Trophoblast cell (in vitro differentiated cells and primary cell): ENCODE measurements at regions not wholly inside any gene's neighbourhood (a gene's known extent, or its start where the extent isn't known, plus 50 kb on each side); places are given as distances from the start of the nearest gene placed in this dataset.

Experiments used
- DNase-seq, 2 donors: peaks; one replicate each; pipeline ENCODE4 v3.0.0-alpha.2; 2016
- H2AFZ ChIP-seq: 2 replicates; pipeline ENCODE4 v1.6.1; 2013; ENCODE audit warnings: low read length, moderate library complexity, mild to moderate bottlenecking; ENCODE audit not compliant: insufficient read depth, poor library complexity
- H2AK5ac ChIP-seq: 2 replicates; pipeline ENCODE4 v1.6.1; 2013; ENCODE audit warnings: mild to moderate bottlenecking, low read length
- H2BK120ac ChIP-seq: 2 replicates; pipeline ENCODE4 v1.6.1; 2013; ENCODE audit warnings: low read length, mild to moderate bottlenecking, moderate library complexity; ENCODE audit not compliant: insufficient read depth, poor library complexity
- H2BK12ac ChIP-seq: 2 replicates; pipeline ENCODE4 v1.6.1; 2013; ENCODE audit warnings: mild to moderate bottlenecking, low read length, moderate library complexity
- H2BK5ac ChIP-seq: 2 replicates; pipeline ENCODE4 v1.6.1; 2013; ENCODE audit warnings: low read length, low read depth, moderate library complexity, mild to moderate bottlenecking; ENCODE audit not compliant: poor library complexity
- H3K14ac ChIP-seq: 2 replicates; pipeline ENCODE4 v1.6.1; 2013; ENCODE audit warnings: mild to moderate bottlenecking, low read length
- H3K18ac ChIP-seq: 2 replicates; pipeline ENCODE4 v1.6.1; 2013; ENCODE audit warnings: mild to moderate bottlenecking, low read length
- H3K23ac ChIP-seq: 2 replicates; pipeline ENCODE4 v1.6.1; 2013; ENCODE audit warnings: low read length
- H3K27ac ChIP-seq: 2 replicates; pipeline ENCODE4 v1.5.1; 2013; ENCODE audit warnings: low read depth, mild to moderate bottlenecking, inconsistent platforms, low read length, moderate library complexity
- H3K27me3 ChIP-seq: 2 replicates; pipeline ENCODE4 v1.6.1; 2013; ENCODE audit warnings: inconsistent platforms, mild to moderate bottlenecking, low read length, moderate library complexity; ENCODE audit not compliant: insufficient read depth
- H3K36me3 ChIP-seq, 2 experiments: 1 replicate in 1 of 2; 2 replicates in 1 of 2; pipeline ENCODE4 v1.6.1; 2013; ENCODE audit warnings: low read length in 2 of 2, mild to moderate bottlenecking in 2 of 2, moderate library complexity in 1 of 2; ENCODE audit not compliant: insufficient read depth in 2 of 2, control insufficient read depth in 1 of 2
- H3K4ac ChIP-seq: 2 replicates; pipeline ENCODE4 v1.6.1; 2013; ENCODE audit warnings: low read depth, mild to moderate bottlenecking, low read length, moderate library complexity
- H3K4me1 ChIP-seq, 2 experiments: 1 replicate in 1 of 2; 2 replicates in 1 of 2; pipeline ENCODE4 v1.6.1; 2013; ENCODE audit warnings: low read length in 2 of 2, mild to moderate bottlenecking in 2 of 2, moderate library complexity in 1 of 2; ENCODE audit not compliant: insufficient read depth in 2 of 2, control insufficient read depth in 1 of 2
- H3K4me2 ChIP-seq: 2 replicates; pipeline ENCODE4 v1.6.1; 2013; ENCODE audit warnings: inconsistent platforms, mild to moderate bottlenecking, low read length, moderate library complexity
- H3K4me3 ChIP-seq: 2 replicates; pipeline ENCODE4 v1.5.1; 2013; ENCODE audit warnings: mild to moderate bottlenecking, low read depth, low read length, inconsistent platforms
- H3K79me1 ChIP-seq: one replicate; pipeline ENCODE4 v1.6.1; 2013; ENCODE audit warnings: low read length
- H3K79me2 ChIP-seq: 2 replicates; pipeline ENCODE4 v1.6.1; 2013; ENCODE audit warnings: low read length, mild to moderate bottlenecking; ENCODE audit not compliant: control insufficient read depth, insufficient read depth, poor library complexity
- H3K9ac ChIP-seq: 2 replicates; pipeline ENCODE4 v1.6.1; 2013; ENCODE audit warnings: mild to moderate bottlenecking, low read length
- H3K9me3 ChIP-seq: 2 replicates; pipeline ENCODE4 v1.6.1; 2013; ENCODE audit warnings: low read depth, mild to moderate bottlenecking, control low read depth, inconsistent platforms, low read length; ENCODE audit not compliant: insufficient read depth
- H4K12ac ChIP-seq: 2 replicates; pipeline ENCODE4 v1.6.1; 2013; ENCODE audit warnings: low read depth, mild to moderate bottlenecking, low read length, moderate library complexity
- H4K8ac ChIP-seq: 2 replicates; pipeline ENCODE4 v1.6.1; 2013; ENCODE audit warnings: low read depth, mild to moderate bottlenecking, low read length, moderate library complexity
- H4K91ac ChIP-seq: one replicate; pipeline ENCODE4 v1.6.1; 2013; ENCODE audit warnings: low read depth, mild to moderate bottlenecking, low read length, moderate library complexity
- WGBS: extraction: QIAGEN DNeasy Blood & Tissue Kit; methylation state at CpG from one replicate; pipeline ENCODE4 v1.1.7; 2013; ENCODE audit warnings: missing lambda C conversion rate; ENCODE audit not compliant: insufficient read length, insufficient coverage; ENCODE audit errors: extremely low coverage; 5-methylcytosine and 5-hydroxymethylcytosine counted together

- Histone ChIP-seq H3K4me2 (no peak overlapping the region), H3K79me1 (no peaks in the 10 kb centered on the region), H4K91ac (no peak overlapping the region), H2BK12ac (no peak overlapping the region), H3K79me2 (no peaks in the 10 kb centered on the region), H3K4ac (no peak overlapping the region), H2AFZ (no peak overlapping the region), H2BK5ac (no peak overlapping the region), H3K27ac (no peak overlapping the region), H3K23ac (no peak overlapping the region), H4K12ac (no peak overlapping the region), H3K36me3 (no peaks in the 10 kb centered on the region), H3K27me3 (no peaks in the 10 kb centered on the region), H3K4me1 (peaks cover 2% of the 10 kb centered on the region in 2 experiments), H2AK5ac (no peak overlapping the region), H4K8ac (no peak overlapping the region), H3K4me3 (no peak overlapping the region), H3K18ac (no peak overlapping the region), H3K14ac (no peak overlapping the region), H2BK120ac (no peak overlapping the region), H3K9ac (no peak overlapping the region), H3K9me3 (no peaks in the 10 kb centered on the region)
- no peak for DNase-seq
- WGBS = no CpG with 5 or more reads among the region's 2 CpGs
Measured at GRCh38 chr6:89024456-89024855, 56.1 kb upstream of the PNRC1 start.

- H3K36me3 ChIP-seq = no peaks in the 10 kb centered on the region
- no peak overlapping the region for H3K18ac ChIP-seq
- no peak overlapping the region for H3K27ac ChIP-seq
- no peak for DNase-seq
- no peak overlapping the region for H3K9ac ChIP-seq
- no peak overlapping the region for H4K12ac ChIP-seq
- H3K14ac ChIP-seq = no peak overlapping the region
- H2BK120ac ChIP-seq = no peak overlapping the region
- no peak overlapping the region for H2BK12ac ChIP-seq
- WGBS = no CpG with 5 or more reads among the region's 4 CpGs
- no peak overlapping the region for H3K4ac ChIP-seq
- no peaks in the 10 kb centered on the region for H3K27me3 ChIP-seq
- H4K91ac ChIP-seq = no peak overlapping the region
- H2AFZ ChIP-seq = no peak overlapping the region
- H3K4me1 ChIP-seq = peaks cover 2% of the 10 kb centered on the region in 2 experiments
- H3K4me3 ChIP-seq = no peak overlapping the region
- H3K79me2 ChIP-seq = no peaks in the 10 kb centered on the region
- no peak overlapping the region for H2AK5ac ChIP-seq
- no peak overlapping the region for H3K4me2 ChIP-seq
- H3K79me1 ChIP-seq = no peaks in the 10 kb centered on the region
- H3K9me3 ChIP-seq = no peaks in the 10 kb centered on the region
- no peak overlapping the region for H3K23ac ChIP-seq
- H2BK5ac ChIP-seq = no peak overlapping the region
- no peak overlapping the region for H4K8ac ChIP-seq
Measured at GRCh38 chr6:89023591-89024441, 56.7 kb upstream of the PNRC1 start.

- DNase-seq = no peak
- no peak overlapping the region for H3K4me3 ChIP-seq
- no peaks in the 10 kb centered on the region for H3K36me3 ChIP-seq
- H3K79me1 ChIP-seq = no peaks in the 10 kb centered on the region
- H3K18ac ChIP-seq = no peak overlapping the region
- H3K4me2 ChIP-seq = no peak overlapping the region
- H4K8ac ChIP-seq = no peak overlapping the region
- no peak overlapping the region for H3K14ac ChIP-seq
- peaks cover 2% of the 10 kb centered on the region in 2 experiments for H3K4me1 ChIP-seq
- no peak overlapping the region for H2BK12ac ChIP-seq
- H2BK120ac ChIP-seq = no peak overlapping the region
- no peak overlapping the region for H3K27ac ChIP-seq
- H2BK5ac ChIP-seq = no peak overlapping the region
- no peak overlapping the region for H4K12ac ChIP-seq
- no peaks in the 10 kb centered on the region for H3K79me2 ChIP-seq
- H3K4ac ChIP-seq = no peak overlapping the region
- no peak overlapping the region for H2AFZ ChIP-seq
- no peak overlapping the region for H4K91ac ChIP-seq
- no peak overlapping the region for H3K23ac ChIP-seq
- no peak overlapping the region for H3K9ac ChIP-seq
- H3K27me3 ChIP-seq = no peaks in the 10 kb centered on the region
- no peaks in the 10 kb centered on the region for H3K9me3 ChIP-seq
- no peak overlapping the region for H2AK5ac ChIP-seq
Measured at GRCh38 chr6:89022798-89023197, 57.8 kb upstream of the PNRC1 start.

- Histone ChIP-seq H3K4me2 (no peak overlapping the region), H3K9ac (no peak overlapping the region), H3K14ac (no peak overlapping the region), H3K4me1 (peaks cover 2% of the 10 kb centered on the region in 2 experiments), H2BK5ac (no peak overlapping the region), H2BK120ac (no peak overlapping the region), H3K79me2 (no peaks in the 10 kb centered on the region), H3K27me3 (no peaks in the 10 kb centered on the region), H4K91ac (no peak overlapping the region), H3K23ac (no peak overlapping the region), H3K4me3 (no peak overlapping the region), H2AFZ (no peak overlapping the region), H2AK5ac (no peak overlapping the region), H3K36me3 (no peaks in the 10 kb centered on the region), H3K18ac (no peak overlapping the region), H3K9me3 (no peaks in the 10 kb centered on the region), H4K8ac (no peak overlapping the region), H3K79me1 (no peaks in the 10 kb centered on the region), H2BK12ac (no peak overlapping the region), H3K4ac (no peak overlapping the region), H4K12ac (no peak overlapping the region), H3K27ac (no peak overlapping the region)
- peak; percentile 31 to 49 for DNase-seq
- WGBS = no CpG with 5 or more reads among the region's 4 CpGs
Measured at GRCh38 chr6:89021629-89022028, 58.2 kb upstream of the RNGTT start.
